GM20000 (cell line): ENCODE measurements at regions not wholly inside any gene's neighbourhood (a gene's known extent, or its start where the extent isn't known, plus 50 kb on each side); places are given as distances from the start of the nearest gene placed in this dataset.

Experiments
- DNase-seq: peaks from one replicate; pipeline ENCODE4 v3.0.0; 2012; ENCODE audit warnings: low spot score
- TF ChIP-seq, protein P1 (sequence below): IDR thresholded peaks from 2 replicates; pipeline ENCODE4 v1.5.1; 2012; ENCODE audit warnings: mild to moderate bottlenecking, control low read depth; ENCODE audit errors: extremely low read depth, missing control alignments

DNA sequence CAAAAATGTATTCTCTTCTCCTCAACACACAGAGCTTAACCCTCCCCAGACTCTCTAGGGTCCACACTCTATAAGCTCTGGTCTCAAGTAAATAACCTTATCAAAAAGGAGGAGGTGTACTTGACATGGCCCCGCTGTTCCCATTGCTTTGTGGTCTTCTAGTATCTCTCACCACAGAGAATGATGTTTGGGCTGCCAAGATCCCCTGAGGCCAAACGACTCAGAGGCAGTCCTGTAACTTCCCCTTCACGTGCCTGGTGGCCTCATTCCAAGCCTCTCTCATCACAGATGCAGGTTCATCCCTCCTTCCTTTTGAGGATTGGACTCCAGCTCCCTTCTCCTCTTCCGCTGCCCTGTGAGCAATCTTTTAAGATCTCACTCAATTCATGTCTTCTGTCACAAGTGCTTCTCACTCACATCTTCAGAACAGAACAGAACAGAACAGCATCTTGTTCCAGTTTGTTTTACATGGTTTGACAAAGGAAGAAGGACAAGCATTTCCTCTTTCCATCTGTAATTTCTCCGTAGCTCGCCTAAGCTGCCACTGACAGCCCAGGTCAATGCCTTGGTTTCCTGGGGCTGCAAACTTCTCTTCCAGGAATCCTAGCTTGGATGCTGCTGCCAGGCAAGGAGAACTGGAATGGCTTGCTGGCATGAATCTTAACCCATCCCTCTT, 541.5 kb downstream of the CD83 start:
- no peak for DNase-seq
- TF ChIP-seq, protein P1, sequence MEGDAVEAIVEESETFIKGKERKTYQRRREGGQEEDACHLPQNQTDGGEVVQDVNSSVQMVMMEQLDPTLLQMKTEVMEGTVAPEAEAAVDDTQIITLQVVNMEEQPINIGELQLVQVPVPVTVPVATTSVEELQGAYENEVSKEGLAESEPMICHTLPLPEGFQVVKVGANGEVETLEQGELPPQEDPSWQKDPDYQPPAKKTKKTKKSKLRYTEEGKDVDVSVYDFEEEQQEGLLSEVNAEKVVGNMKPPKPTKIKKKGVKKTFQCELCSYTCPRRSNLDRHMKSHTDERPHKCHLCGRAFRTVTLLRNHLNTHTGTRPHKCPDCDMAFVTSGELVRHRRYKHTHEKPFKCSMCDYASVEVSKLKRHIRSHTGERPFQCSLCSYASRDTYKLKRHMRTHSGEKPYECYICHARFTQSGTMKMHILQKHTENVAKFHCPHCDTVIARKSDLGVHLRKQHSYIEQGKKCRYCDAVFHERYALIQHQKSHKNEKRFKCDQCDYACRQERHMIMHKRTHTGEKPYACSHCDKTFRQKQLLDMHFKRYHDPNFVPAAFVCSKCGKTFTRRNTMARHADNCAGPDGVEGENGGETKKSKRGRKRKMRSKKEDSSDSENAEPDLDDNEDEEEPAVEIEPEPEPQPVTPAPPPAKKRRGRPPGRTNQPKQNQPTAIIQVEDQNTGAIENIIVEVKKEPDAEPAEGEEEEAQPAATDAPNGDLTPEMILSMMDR = no peak

GRCh38 chr6:14659841-14660240, 542.3 kb downstream of the CD83 start:
- TF ChIP-seq, protein P1 = no peak
- no peak for DNase-seq

- TF ChIP-seq, protein P1 = no peak
- peak; percentile 29 for DNase-seq
These were observed 543.4 kb downstream of the CD83 start for GRCh38 chr6:14660806-14661579.

DNA sequence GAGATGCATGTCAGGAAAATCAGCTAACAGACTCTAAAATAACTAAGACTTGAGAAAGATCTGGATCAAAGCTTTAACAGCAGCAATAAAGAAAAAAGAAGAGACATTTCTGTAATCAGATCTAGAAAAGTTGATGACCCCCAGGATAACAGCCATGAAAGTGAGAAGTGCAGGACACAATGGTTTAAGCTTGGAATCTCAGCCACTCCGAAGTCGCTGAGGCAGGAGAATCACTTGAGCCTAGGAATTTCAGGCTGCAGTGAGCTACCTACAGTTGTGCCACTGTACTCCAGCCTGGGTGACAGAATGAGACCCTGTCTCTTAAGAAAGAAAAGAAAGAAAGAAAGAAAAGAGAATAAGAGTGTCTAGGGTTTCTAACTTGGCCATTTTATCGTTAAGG, 544.1 kb downstream of the CD83 start:
- DNase-seq = no peak
- TF ChIP-seq, protein P1 = no peak

GRCh38 chr6:14664112-14664601, 546.6 kb downstream of the CD83 start:
- peak; percentile 47 for DNase-seq
- TF ChIP-seq, protein P1 = no peak

DNA sequence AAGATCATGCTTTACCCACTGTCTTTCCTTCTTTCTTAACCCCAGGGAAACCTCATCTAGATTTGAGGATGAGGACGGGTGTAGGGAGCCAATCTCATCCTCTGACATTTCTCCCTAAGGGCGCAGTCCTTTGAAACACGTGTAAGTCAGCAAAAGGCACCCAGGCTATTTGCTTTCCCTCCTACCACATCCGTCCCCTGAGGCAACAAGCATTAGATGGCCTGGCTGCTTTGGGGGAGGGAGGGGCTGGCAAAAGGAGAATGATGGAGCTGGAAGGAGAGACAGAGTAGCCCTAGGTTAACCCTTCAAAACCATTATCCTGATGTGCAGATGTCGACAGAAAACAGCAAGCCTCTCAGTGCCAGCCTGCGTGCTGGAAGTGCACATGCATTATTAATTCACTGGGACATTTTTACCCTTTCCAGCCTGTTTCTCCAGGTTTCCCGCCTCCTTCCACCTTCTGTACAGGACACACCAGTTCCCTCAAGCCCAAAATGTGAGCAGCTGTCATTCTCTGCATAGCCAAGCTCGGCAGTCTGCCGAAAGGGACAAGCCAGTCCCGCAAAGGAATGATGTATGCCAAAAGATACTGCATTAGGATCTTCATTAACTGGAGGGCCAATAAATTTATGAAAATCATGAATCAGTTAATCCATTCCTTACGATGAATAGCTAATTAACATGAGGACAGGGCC, 547.2 kb downstream of the CD83 start:
- TF ChIP-seq, protein P1 = no peak
- DNase-seq = no peak
